CD4-positive, alpha-beta T cell treated with Interferon alpha-2 for 1 hour (primary cell): ENCODE measurements at regions not wholly inside any gene's neighbourhood (a gene's known extent, or its start where the extent isn't known, plus 50 kb on each side); places are given as distances from the start of the nearest gene placed in this dataset.

Experiments
- DNase-seq, 2 donors: peaks; one replicate each; pipeline ENCODE4 v3.0.0-alpha.2; 2020 to 2022

- DNase-seq = no peak
These were observed 80.5 kb downstream of the FASTKD2 start for GRCh38 chr2:206845877-206846276.

DNA sequence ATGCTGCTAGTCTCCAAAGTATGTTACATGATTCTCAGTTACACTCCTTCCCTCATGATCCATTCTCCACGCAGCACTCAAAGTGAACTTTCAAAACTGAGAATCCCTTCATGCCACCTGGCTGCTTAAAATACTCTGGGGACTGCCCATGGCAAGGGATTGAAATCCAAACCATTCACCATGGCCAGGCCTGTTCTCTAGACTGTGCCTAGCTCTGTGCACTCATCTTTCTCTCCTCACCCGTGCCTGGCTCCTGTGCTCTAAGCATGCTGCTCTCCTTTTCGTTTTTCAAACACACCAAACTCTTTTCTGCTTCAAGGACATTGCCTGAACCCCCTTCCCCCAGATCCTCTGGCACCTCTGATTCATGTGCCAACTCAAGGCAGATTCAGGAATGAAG is 80.9 kb downstream of the FASTKD2 start:
- no peak for DNase-seq

- DNase-seq = no peak
These were observed 81.8 kb downstream of the FASTKD2 start for GRCh38 chr2:206846981-206847834.

DNA sequence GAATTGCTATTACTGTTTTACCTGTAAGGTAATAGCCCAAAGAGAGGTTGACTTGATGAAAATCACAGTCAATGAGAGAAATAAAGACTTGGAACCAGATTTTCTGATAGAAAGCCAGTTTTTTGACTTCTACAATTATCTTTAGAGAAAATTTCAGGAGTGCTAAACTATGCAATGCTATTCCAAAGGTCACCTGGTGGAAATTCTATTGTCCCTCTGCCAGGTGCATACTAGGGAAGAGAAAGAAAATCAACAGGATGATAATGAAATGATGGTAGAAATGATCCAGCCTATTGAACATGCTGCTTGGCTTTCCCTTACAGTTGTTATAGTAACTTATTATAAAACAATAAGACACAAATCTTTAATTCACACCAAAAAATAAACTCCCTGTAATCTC is 85.0 kb downstream of the FASTKD2 start:
- DNase-seq = no peak

DNA sequence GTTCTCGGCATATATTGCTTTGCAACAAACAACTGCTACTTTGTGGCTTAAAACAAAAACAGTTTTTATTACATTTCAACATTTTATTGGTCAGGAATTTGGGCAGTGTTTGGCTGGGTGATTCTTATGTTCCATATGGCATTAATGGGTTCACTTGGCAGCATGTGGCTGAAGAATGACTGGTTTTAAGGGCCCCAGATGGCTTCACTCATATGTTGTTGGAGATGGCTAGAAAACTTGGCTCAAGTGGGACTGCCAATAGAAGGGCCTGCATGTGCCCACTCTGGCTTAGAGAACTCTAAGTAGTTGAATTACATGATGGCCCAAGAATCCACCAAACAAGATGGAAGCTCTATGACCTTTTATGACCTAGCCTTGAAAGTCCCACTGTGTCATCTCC is 86.1 kb downstream of the FASTKD2 start:
- no peak for DNase-seq

- no peak for DNase-seq
These were observed 85.4 kb upstream of the CPO start for GRCh38 chr2:206853915-206854314.

DNA sequence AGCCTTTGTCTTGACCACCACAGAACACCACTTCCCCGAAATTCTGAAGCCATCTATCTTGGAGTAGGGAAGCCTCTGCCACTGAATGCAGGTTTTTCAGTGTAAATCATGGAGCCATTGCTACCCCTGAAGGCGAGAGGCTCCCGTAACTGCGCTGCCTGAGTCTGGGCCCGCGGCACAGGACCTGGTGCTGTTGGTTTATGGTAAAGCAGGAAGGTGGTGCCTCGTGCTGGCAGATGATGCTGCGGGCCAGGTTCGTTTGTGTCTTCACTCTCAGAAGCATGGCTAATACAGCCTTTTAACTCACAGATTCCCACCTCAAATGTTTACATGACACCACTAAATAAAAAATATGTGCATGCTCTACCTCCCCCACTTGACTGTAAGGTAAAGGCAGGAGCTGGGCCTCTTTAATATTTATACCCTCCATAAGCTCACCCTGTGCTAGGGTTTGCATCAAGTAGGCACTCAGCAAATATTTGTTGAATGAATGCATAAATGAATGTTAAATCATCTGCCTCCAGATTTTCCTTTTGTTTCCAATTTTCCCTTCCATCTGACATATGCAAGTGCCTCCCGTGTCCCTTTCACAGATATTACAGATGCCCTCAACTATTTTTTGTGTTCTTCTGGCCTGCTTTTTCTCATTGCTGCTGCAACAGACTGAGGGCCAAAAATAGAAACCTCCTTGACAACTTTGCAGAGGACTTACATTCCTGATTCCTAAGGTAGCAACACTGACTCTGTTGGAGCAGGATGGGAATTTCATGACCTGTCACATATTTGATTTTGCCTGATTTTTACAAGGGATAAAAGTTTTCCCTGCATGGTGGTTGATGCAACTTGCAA is 83.5 kb upstream of the CPO start:
- DNase-seq = no peak

DNA sequence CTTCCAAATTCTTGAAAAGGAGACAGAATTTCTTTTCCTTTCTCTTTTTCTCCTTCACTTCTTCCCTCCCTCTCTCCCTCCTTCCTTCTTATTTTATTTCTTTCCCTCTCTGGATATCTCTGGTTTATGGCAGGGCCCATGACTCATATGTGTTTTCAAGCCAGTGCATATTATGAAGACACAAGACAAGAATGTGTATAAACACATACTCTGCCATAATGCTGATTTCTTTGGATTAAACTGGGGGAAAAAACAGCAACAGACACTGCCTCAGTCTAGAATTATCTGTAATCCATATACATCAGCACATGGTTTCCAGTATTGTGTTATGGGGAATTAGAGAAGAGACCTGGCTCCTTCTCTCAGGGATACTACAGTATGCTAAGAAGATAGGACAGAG is 82.8 kb upstream of the CPO start:
- DNase-seq = no peak

DNA sequence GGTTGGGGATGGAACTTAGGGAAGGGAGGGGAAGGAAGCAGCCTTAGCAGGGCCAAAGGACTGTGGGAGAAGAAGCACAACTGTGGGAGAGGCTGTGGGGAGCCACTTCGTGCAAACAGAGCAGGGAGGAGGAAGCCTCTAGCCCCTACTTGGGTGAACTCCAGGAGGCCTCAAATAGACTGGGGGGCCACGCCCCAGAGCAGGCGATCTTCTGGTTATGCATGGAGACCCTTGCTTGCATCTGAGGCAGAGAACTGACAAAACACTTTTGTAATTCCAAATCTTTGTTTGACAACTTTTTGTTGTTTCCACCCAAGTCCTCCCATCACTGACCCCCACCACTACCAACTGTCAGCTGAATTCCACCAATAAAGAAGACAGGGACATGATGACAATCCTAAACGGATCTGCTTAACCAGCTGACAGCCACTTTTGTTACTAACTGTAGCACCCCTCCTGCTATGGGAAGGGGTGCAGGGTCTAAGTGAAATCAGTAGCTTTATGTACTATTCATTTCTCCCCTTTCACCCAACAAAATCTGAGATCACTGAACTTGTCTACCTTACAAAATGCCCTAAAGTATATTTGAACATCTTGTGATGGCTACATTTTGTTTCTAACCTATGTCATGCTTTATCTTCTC is 80.5 kb upstream of the CPO start:
- no peak for DNase-seq

- DNase-seq = peak in 1 of 2 donors; percentile 44
These were observed 80.0 kb upstream of the CPO start for GRCh38 chr2:206859330-206859739.

- DNase-seq = no peak
These were observed 76.1 kb upstream of the CPO start for GRCh38 chr2:206863196-206863595.

- DNase-seq = no peak
These were observed 75.6 kb upstream of the CPO start for GRCh38 chr2:206863716-206864115.

- DNase-seq = no peak
These were observed 72.3 kb upstream of the CPO start for GRCh38 chr2:206867006-206867405.

GRCh38 chr2:206869824-206870495 is 69.4 kb upstream of the CPO start:
- no peak for DNase-seq

DNA sequence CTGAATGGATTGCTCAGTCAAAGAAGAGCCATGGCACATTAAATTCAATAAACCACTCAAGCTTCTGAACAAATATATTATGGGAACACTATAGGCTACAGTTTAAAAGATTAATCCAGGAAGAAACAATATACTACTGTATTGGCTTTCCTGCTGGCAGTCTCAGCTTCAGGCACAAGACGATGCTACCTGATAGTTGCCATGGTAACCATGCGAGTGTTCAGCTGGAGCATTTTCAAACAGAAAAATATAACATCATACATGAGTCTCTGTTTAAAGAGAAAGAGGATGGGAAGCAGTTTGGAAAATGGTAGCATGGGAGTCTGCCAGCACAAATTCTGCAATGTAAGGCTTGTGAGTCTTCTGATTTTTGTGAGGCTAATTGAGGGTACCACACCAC is 65.9 kb upstream of the CPO start:
- DNase-seq = no peak

DNA sequence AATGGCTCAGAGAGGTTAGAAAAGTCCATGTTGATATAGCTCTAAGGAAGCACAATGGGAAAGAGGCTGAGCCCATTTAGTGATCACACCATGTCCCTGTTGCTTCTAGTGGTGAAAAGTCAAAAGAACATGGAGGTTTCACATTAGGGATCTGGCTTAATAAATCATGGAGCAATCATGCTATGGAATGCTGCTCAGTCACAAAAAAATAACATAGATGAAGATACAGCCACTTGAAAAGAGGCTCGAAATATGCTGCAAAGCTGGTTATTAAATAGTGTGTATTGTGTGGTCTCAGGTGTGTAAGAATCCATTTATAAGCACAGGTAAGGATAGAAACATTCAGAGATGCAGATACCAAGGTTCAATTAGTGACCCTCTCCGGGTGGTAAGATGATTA is 63.6 kb upstream of the CPO start:
- no peak for DNase-seq

GRCh38 chr2:206876216-206876860 is 63.0 kb upstream of the CPO start:
- no peak for DNase-seq

GRCh38 chr2:206881708-206882410 is 57.5 kb upstream of the CPO start:
- no peak for DNase-seq

DNA sequence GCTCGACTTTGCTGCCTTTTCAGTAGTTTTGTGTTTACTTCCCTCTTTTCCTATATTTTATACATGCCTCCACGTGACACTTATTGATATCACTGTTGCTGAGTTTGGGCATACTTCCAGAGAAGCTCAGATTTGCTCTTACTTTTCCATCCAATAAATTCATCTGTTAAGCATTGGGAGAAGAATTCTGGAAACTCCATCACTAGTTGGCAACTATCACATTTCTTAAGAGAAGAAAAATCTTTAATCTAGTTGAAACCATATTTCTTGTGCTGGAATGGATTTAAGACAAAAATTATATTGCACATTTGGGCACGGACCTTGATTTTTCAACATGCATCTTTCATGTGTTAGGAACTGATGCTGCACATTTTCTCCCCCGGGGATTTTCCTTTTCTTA is 52.6 kb upstream of the CPO start:
- no peak for DNase-seq

GRCh38 chr2:206887745-206888144 is 51.6 kb upstream of the CPO start:
- no peak for DNase-seq
